ENCODE measurements at regions not wholly inside any gene's neighbourhood (a gene's known extent, or its start where the extent isn't known, plus 50 kb on each side); places are given as distances from the start of the nearest gene placed in this dataset.

- no peaks in the 10 kb centered on the region for H3K27me3 ChIP-seq (ENCODE audit: control insufficient read depth, insufficient read depth, low read length)
- no peaks in the 10 kb centered on the region for H3K36me3 ChIP-seq (replicated peaks; ENCODE audit: control insufficient read depth, insufficient read depth, low read length)
- no peak overlapping the region for H3K4me3 ChIP-seq (ENCODE audit: insufficient read depth, low read depth, low read length)
- no peak for DNase-seq
Observed at GRCh38 chr18:39611381-39612100, 2045.9 kb upstream of the CELF4 start.

- Histone ChIP-seq H3K27me3 (ENCODE audit: control insufficient read depth, insufficient read depth, low read length) (no peaks in the 10 kb centered on the region), H3K4me3 (ENCODE audit: insufficient read depth, low read depth, low read length) (no peak overlapping the region), H3K36me3 (replicated peaks; ENCODE audit: control insufficient read depth, insufficient read depth, low read length) (no peaks in the 10 kb centered on the region)
- no peak for DNase-seq
Observed at GRCh38 chr18:39607034-39607433, 2041.4 kb upstream of the CELF4 start.

- Histone ChIP-seq H3K36me3 (replicated peaks; ENCODE audit: control insufficient read depth, insufficient read depth, low read length) (no peaks in the 10 kb centered on the region), H3K27me3 (ENCODE audit: control insufficient read depth, insufficient read depth, low read length) (no peaks in the 10 kb centered on the region), H3K4me3 (ENCODE audit: insufficient read depth, low read depth, low read length) (no peak overlapping the region)
- DNase-seq = no peak
Observed at GRCh38 chr18:39604836-39605235, 2039.2 kb upstream of the CELF4 start.

DNA sequence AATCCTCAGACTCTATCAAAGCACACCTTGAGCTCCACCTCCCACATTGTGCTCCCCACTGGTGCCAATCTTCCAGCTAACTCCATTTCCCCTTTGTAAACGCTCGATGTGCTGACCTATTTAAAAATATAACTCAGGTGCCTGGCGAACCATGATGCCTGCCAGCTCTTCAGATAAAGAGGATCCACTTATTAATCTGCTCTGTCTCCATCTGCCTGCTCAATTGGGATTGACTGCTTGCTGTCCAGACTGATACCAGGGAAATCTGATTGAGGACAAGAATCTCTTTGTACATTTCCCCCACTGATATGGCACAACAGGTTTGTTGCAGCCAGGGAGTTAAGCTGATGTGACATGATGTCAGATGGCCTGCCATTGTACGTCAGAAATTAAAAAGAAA lies 2036.5 kb upstream of the CELF4 start:
- no peaks in the 10 kb centered on the region for H3K36me3 ChIP-seq (replicated peaks; ENCODE audit: control insufficient read depth, insufficient read depth, low read length)
- no peaks in the 10 kb centered on the region for H3K27me3 ChIP-seq (ENCODE audit: control insufficient read depth, insufficient read depth, low read length)
- DNase-seq = no peak
- H3K4me3 ChIP-seq (ENCODE audit: insufficient read depth, low read depth, low read length) = no peak overlapping the region

GRCh38 chr18:39600894-39601293 lies 2035.3 kb upstream of the CELF4 start:
- no peaks in the 10 kb centered on the region for H3K36me3 ChIP-seq (replicated peaks; ENCODE audit: control insufficient read depth, insufficient read depth, low read length)
- no peak for DNase-seq
- H3K27me3 ChIP-seq (ENCODE audit: control insufficient read depth, insufficient read depth, low read length) = no peaks in the 10 kb centered on the region
- no peak overlapping the region for H3K4me3 ChIP-seq (ENCODE audit: insufficient read depth, low read depth, low read length)

GRCh38 chr18:39599251-39599650 lies 2033.7 kb upstream of the CELF4 start:
- H3K27me3 ChIP-seq (ENCODE audit: control insufficient read depth, insufficient read depth, low read length) = no peaks in the 10 kb centered on the region
- H3K36me3 ChIP-seq (replicated peaks; ENCODE audit: control insufficient read depth, insufficient read depth, low read length) = no peaks in the 10 kb centered on the region
- H3K4me3 ChIP-seq (ENCODE audit: insufficient read depth, low read depth, low read length) = no peak overlapping the region
- DNase-seq = no peak

GRCh38 chr18:39596891-39597290 lies 2031.3 kb upstream of the CELF4 start:
- DNase-seq = no peak
- Histone ChIP-seq H3K27me3 (ENCODE audit: control insufficient read depth, insufficient read depth, low read length) (no peaks in the 10 kb centered on the region), H3K4me3 (ENCODE audit: insufficient read depth, low read depth, low read length) (no peak overlapping the region), H3K36me3 (replicated peaks; ENCODE audit: control insufficient read depth, insufficient read depth, low read length) (no peaks in the 10 kb centered on the region)

DNA sequence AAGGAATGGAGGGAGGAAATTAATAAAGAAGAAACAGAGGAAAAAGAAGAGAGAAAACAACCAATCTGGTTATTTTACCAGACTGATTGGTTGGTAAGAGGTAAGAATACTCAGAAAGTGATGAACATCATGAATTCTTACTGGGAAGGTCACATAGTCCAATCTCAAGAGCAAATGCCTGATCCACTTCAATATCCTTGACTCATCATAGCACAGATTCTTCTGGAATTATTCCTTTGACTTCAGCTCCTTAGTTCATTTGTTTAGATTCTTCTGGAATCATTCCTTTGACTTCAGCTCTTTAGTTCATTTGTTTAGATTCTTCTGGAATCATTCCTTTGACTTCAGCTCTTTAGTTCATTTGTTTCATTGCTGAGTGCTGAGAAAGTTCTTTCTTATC lies 2030.6 kb upstream of the CELF4 start:
- DNase-seq = no peak

DNA sequence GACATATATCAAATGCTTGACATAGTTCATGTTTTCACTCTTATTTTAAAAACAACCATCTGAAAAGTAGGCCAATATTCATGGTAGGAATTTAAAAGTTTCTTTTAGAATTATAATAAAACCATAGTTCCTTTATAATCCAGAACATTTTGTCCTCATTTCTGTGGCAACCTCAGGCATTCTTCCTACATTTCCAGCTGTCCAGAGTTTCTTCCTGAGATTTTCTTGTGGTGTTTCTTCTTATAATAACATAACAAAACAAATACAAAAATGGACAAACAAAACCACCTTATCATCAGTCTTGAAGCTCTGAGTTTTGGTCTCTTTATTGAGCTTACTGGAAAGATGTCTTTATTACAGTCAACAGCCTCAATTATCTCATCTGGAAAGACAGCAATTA lies 2028.6 kb upstream of the CELF4 start:
- Histone ChIP-seq H3K27me3 (ENCODE audit: control insufficient read depth, insufficient read depth, low read length) (no peaks in the 10 kb centered on the region), H3K36me3 (replicated peaks; ENCODE audit: control insufficient read depth, insufficient read depth, low read length) (no peaks in the 10 kb centered on the region), H3K4me3 (ENCODE audit: insufficient read depth, low read depth, low read length) (no peak overlapping the region)
- DNase-seq = no peak

More for the DNA sequence above, 2030.6 kb upstream of the CELF4 start:
- Histone ChIP-seq H3K27me3 (ENCODE audit: control insufficient read depth, insufficient read depth, low read length) (no peaks in the 10 kb centered on the region), H3K36me3 (replicated peaks; ENCODE audit: control insufficient read depth, insufficient read depth, low read length) (no peaks in the 10 kb centered on the region), H3K4me3 (ENCODE audit: insufficient read depth, low read depth, low read length) (no peak overlapping the region)

- no peak overlapping the region for H3K4me3 ChIP-seq (ENCODE audit: insufficient read depth, low read depth, low read length)
- H3K36me3 ChIP-seq (replicated peaks; ENCODE audit: control insufficient read depth, insufficient read depth, low read length) = no peaks in the 10 kb centered on the region
- peak; percentile 56 for DNase-seq
- no peaks in the 10 kb centered on the region for H3K27me3 ChIP-seq (ENCODE audit: control insufficient read depth, insufficient read depth, low read length)
Observed at GRCh38 chr18:39591649-39592048, 2026.1 kb upstream of the CELF4 start.

DNA sequence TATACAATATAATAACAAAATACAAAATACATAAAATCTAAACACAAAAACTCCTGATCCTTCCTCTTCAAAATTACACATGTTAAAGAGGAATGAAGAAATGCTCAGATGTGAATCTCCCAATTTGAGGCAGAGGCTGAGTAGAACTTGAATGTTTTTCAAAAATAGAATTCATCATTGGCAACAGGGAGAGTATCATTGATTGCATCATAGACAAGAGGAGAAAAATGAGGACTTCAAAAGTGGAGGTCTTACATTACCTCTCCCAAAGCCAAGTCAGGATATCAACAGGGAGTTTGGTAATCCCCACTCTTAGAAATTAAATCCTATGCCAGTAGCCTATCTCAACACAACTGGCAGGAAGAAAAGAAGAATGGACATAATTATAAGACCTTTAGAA lies 2023.9 kb upstream of the CELF4 start:
- Histone ChIP-seq H3K4me3 (ENCODE audit: insufficient read depth, low read depth, low read length) (no peak overlapping the region), H3K27me3 (ENCODE audit: control insufficient read depth, insufficient read depth, low read length) (no peaks in the 10 kb centered on the region), H3K36me3 (replicated peaks; ENCODE audit: control insufficient read depth, insufficient read depth, low read length) (no peaks in the 10 kb centered on the region)
- DNase-seq = no peak

- H3K27me3 ChIP-seq (ENCODE audit: control insufficient read depth, insufficient read depth, low read length) = no peaks in the 10 kb centered on the region
- no peak for DNase-seq
- H3K36me3 ChIP-seq (replicated peaks; ENCODE audit: control insufficient read depth, insufficient read depth, low read length) = no peaks in the 10 kb centered on the region
- H3K4me3 ChIP-seq (ENCODE audit: insufficient read depth, low read depth, low read length) = no peak overlapping the region
Observed at GRCh38 chr18:39587586-39587985, 2022.0 kb upstream of the CELF4 start.

GRCh38 chr18:39586741-39587140 lies 2021.1 kb upstream of the CELF4 start:
- Histone ChIP-seq H3K36me3 (replicated peaks; ENCODE audit: control insufficient read depth, insufficient read depth, low read length) (no peaks in the 10 kb centered on the region), H3K27me3 (ENCODE audit: control insufficient read depth, insufficient read depth, low read length) (no peaks in the 10 kb centered on the region), H3K4me3 (ENCODE audit: insufficient read depth, low read depth, low read length) (no peak overlapping the region)
- no peak for DNase-seq

GRCh38 chr18:39574897-39575296 lies 2009.3 kb upstream of the CELF4 start:
- no peaks in the 10 kb centered on the region for H3K36me3 ChIP-seq (replicated peaks; ENCODE audit: control insufficient read depth, insufficient read depth, low read length)
- H3K27me3 ChIP-seq (ENCODE audit: control insufficient read depth, insufficient read depth, low read length) = no peaks in the 10 kb centered on the region
- DNase-seq = no peak
- H3K4me3 ChIP-seq (ENCODE audit: insufficient read depth, low read depth, low read length) = no peak overlapping the region

DNA sequence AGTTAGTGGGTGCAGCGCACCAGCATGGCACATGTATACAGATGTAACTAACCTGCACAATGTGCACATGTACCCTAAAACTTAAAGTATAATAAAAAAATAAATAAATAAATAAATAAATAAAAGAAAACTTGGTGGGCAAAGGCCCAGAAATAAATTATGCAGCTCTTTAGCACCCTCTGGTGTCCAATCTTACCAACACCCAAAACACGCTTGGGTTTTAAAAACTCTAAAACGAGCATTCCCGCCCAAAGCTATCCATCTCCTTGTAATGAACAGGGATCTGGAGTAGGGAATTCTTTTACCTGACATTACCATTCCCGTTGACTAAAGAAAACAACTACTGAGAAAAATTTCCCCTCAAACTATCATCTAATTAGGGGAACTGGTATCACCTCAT lies 2005.9 kb upstream of the CELF4 start:
- no peak overlapping the region for H3K4me3 ChIP-seq (ENCODE audit: insufficient read depth, low read depth, low read length)
- peak; percentile 36 for DNase-seq
- H3K36me3 ChIP-seq (replicated peaks; ENCODE audit: control insufficient read depth, insufficient read depth, low read length) = no peaks in the 10 kb centered on the region
- no peaks in the 10 kb centered on the region for H3K27me3 ChIP-seq (ENCODE audit: control insufficient read depth, insufficient read depth, low read length)
